Fibroblast of skin of left biceps (primary cell): ENCODE measurements at regions not wholly inside any gene's neighbourhood (a gene's known extent, or its start where the extent isn't known, plus 50 kb on each side); places are given as distances from the start of the nearest gene placed in this dataset.

Source experiments
- DNase-seq, 2 experiments: peaks; one replicate each; pipeline ENCODE4 v3.0.0-alpha.2; 2013; ENCODE audit warnings: low read depth in 2 of 2

GRCh38 chr16:79543219-79543618 lies 57.3 kb downstream of the MAF start:
- DNase-seq: no peak

- no peak for DNase-seq
These were observed 58.2 kb downstream of the MAF start for GRCh38 chr16:79542237-79542774.

GRCh38 chr16:79540825-79541595 lies 59.5 kb downstream of the MAF start:
- DNase-seq: no peak

- DNase-seq: no peak
These were observed 63.0 kb downstream of the MAF start for GRCh38 chr16:79537584-79537983.

GRCh38 chr16:79536958-79537357 lies 63.6 kb downstream of the MAF start:
- DNase-seq: no peak

- no peak for DNase-seq
These were observed 65.4 kb downstream of the MAF start for GRCh38 chr16:79535130-79535529.

GRCh38 chr16:79534143-79534542 lies 66.4 kb downstream of the MAF start:
- DNase-seq: no peak

- no peak for DNase-seq
These were observed 67.2 kb downstream of the MAF start for GRCh38 chr16:79533292-79533691.

GRCh38 chr16:79532785-79533184 lies 67.8 kb downstream of the MAF start:
- no peak for DNase-seq

GRCh38 chr16:79532273-79532672 lies 68.3 kb downstream of the MAF start:
- no peak for DNase-seq

- no peak for DNase-seq
These were observed 72.2 kb downstream of the MAF start for GRCh38 chr16:79528338-79528737.

- DNase-seq: no peak
These were observed 76.6 kb downstream of the MAF start for GRCh38 chr16:79523971-79524370.

- no peak for DNase-seq
These were observed 81.1 kb downstream of the MAF start for GRCh38 chr16:79519448-79519847.

- no peak for DNase-seq
These were observed 83.4 kb downstream of the MAF start for GRCh38 chr16:79517156-79517555.

GRCh38 chr16:79510879-79511278 lies 89.7 kb downstream of the MAF start:
- DNase-seq: no peak

- DNase-seq: no peak
These were observed 90.6 kb downstream of the MAF start for GRCh38 chr16:79509906-79510305.

GRCh38 chr16:79509211-79509631 lies 91.3 kb downstream of the MAF start:
- no peak for DNase-seq

GRCh38 chr16:79508294-79508693 lies 92.2 kb downstream of the MAF start:
- DNase-seq: no peak

GRCh38 chr16:79505344-79505743 lies 95.2 kb downstream of the MAF start:
- DNase-seq: no peak

- no peak for DNase-seq
These were observed 97.0 kb downstream of the MAF start for GRCh38 chr16:79503511-79503910.

GRCh38 chr16:79501446-79501845 lies 99.1 kb downstream of the MAF start:
- DNase-seq: no peak

- no peak for DNase-seq
These were observed 99.7 kb downstream of the MAF start for GRCh38 chr16:79500866-79501265.

GRCh38 chr16:79500286-79500685 lies 100.3 kb downstream of the MAF start:
- no peak for DNase-seq

GRCh38 chr16:79498928-79499327 lies 101.6 kb downstream of the MAF start:
- no peak for DNase-seq
